CD4-positive, alpha-beta T cell treated with Interleukin-6 for 4 hours (primary cell): ENCODE measurements at regions not wholly inside any gene's neighbourhood (a gene's known extent, or its start where the extent isn't known, plus 50 kb on each side); places are given as distances from the start of the nearest gene placed in this dataset.

Experiments used
- DNase-seq: peaks from one replicate; pipeline ENCODE4 v3.0.0-alpha.2; 2020; ENCODE audit warnings: mixed read lengths

- DNase-seq = no peak
These were observed 60.5 kb upstream of the MEDAG start for GRCh38 chr13:30845297-30846214.

GRCh38 chr13:30846311-30846710 lies 59.8 kb upstream of the MEDAG start:
- no peak for DNase-seq

GRCh38 chr13:30846866-30847265 lies 59.2 kb upstream of the MEDAG start:
- DNase-seq = no peak

DNA sequence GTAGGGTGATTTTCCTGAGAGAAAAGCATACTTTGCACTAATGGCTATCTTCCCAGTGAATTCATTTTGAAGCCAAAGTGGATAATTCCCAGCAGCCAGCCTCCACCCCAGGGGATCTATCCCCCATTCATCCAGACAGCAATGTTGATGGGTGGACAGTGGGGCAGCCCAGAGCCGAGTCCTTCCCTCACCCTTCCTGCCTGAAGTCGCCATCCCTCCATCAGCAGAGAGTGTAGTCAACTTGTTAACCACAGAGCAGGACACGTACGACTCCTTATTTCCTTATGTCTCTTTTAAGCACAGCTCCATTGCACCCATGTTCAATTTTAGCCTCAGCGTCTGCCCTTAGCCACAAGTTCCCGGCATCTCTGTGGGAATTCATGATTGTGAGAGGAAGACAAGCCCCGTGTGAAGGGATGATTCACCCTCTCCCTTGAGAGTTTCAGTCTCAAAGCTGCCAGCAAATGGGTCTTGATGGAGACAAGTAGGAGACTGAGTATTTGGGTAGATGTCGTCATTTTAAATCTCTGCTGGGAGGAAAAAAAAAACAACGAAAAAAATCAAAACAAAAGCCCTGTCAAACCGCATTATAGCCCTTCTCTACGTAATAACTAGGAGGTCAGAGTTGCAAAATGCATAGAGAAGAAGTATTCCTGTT lies 58.3 kb upstream of the MEDAG start:
- DNase-seq = peak; percentile 9

GRCh38 chr13:30848332-30849027 lies 57.6 kb upstream of the MEDAG start:
- no peak for DNase-seq

GRCh38 chr13:30849611-30850010 lies 56.5 kb upstream of the MEDAG start:
- DNase-seq = no peak

DNA sequence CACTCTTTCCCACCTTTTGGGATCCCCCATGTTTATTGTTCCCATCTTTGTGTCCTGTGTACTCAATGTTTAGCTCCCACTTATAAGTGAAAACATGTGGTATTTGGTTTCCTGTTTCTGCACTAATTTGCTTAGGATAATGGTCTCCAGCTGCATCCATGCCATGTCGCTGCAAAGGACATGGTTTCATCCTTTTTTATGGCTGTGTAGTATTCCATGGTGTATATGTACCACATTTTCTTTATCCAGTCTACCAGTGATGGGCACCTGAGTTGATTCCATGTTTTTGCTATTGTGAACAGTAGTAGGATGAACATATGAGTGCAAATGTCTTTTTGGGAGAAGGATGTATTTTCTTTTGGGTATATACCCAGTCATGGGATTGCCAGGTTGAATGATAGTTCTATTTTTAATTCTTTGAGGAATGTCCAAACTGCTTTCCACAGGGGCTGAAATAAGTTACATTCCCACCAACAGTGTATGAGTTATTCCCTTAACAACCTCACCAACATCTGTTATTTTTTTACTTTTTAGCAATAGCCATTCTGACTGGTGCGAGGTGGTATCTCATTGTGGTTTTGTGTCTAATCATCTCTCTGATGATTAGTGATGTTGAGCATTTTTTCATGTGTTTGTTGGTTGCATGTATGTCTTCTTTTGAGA lies 55.7 kb upstream of the MEDAG start:
- no peak for DNase-seq

- no peak for DNase-seq
These were observed 55.2 kb upstream of the MEDAG start for GRCh38 chr13:30850867-30851211.

DNA sequence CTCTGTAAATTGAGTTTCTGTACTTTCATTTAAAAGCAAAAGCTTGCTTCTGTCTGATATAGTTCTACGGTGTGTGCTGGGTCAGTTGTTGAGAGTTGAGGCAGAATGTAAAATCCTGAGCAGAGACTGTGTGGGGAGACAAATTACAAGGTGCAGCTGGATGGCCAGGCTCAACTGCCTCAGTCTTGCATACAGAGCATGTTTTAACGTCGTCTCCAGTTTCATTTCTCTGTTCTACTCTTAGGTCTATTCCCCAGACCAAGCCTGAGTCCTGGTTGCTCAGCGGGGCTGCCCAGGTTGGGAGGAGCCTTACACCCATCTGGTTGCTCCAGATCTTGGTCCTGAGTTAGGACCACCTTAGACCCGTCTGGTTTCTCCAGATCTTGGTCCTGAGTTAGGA lies 54.4 kb upstream of the MEDAG start:
- no peak for DNase-seq

DNA sequence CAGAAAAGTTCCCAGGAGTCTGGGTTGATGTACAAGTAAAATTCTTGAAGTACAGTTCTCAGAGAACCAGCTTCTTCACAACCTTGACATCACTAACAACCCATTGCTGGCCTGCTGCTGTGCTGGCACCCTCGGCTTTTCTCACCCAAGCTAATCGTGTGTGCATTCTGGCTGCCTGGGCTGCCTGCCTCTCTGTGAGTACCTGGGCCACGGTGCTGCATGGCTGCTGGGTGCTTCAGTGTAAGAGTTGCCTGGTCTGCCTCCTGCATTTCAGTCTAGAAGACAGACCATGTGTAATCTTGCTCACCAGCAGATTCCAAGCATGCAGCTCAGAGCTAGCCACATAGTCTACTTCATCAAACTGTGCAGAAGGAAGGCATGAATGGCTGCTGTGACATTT lies 50.5 kb upstream of the MEDAG start:
- DNase-seq = no peak

- no peak for DNase-seq
These were observed 49.9 kb upstream of the MEDAG start for GRCh38 chr13:30856005-30856790.
